ENCODE measurements at regions not wholly inside any gene's neighbourhood (a gene's known extent, or its start where the extent isn't known, plus 50 kb on each side); places are given as distances from the start of the nearest gene placed in this dataset.

DNA sequence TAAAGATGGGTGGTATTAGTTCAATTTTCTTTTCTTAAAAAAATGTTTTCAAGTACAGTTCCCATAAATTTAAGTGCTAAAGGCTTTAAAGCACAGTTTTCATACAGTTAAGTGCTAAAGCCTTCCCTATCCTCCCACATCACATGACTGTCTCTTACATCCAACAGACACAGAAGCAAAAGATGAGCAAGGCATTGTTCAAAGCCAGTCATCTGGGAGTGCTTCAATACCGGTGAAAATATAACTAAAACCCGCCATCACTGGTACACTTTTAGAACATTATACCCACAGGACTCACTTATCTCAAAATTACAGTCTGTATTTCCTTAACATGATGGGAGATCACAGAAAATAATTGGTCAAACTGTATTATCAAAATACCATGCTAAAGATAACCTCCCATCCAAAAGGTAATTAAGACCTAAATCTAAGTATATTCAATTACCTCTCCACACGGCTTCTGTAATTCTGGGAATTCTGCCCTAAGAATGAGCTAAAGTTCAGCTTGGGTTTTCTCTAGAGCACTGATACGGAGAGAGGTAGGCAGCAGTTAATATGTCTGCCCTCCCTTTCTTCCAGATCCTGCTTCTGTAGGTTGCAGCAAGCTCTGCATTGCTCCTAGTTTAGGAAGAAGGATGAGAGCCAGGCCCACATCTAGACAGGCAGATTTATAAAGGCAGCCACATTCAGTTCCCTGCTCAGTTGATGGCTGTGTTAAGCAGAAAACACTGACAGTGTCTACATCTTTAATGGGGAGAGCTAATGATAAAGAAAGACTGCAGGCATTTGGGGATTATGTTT lies 474.8 kb upstream of the PFKP start:
- H3K36me3 ChIP-seq (ENCODE audit: control insufficient read depth in 2 of 3, insufficient read depth in 3 of 3, low read length in 3 of 3) = no peaks in the 10 kb centered on the region
- H3K9me3 ChIP-seq (ENCODE audit: control insufficient read depth in 2 of 3, insufficient read depth in 1 of 3, low read length in 3 of 3) = no peaks in the 10 kb centered on the region
- no peak overlapping the region for H3K27ac ChIP-seq (ENCODE audit: low read depth in 2 of 2, low read length in 2 of 2)
- H3K4me3 ChIP-seq (ENCODE audit: low read length in 3 of 3) = no peak overlapping the region
- H3K4me1 ChIP-seq (ENCODE audit: control insufficient read depth in 2 of 3, insufficient read depth in 2 of 3, low read depth in 1 of 3, low read length in 3 of 3) = no peaks in the 10 kb centered on the region
- FAIRE-seq (no peak), DNase-seq (no peak)
- no peaks in the 10 kb centered on the region for H3K27me3 ChIP-seq (ENCODE audit: control insufficient read depth, insufficient read depth, low read length)
- intact Hi-C loops (cut with DNase I) = no loop called here
- TF ChIP-seq, protein P1, sequence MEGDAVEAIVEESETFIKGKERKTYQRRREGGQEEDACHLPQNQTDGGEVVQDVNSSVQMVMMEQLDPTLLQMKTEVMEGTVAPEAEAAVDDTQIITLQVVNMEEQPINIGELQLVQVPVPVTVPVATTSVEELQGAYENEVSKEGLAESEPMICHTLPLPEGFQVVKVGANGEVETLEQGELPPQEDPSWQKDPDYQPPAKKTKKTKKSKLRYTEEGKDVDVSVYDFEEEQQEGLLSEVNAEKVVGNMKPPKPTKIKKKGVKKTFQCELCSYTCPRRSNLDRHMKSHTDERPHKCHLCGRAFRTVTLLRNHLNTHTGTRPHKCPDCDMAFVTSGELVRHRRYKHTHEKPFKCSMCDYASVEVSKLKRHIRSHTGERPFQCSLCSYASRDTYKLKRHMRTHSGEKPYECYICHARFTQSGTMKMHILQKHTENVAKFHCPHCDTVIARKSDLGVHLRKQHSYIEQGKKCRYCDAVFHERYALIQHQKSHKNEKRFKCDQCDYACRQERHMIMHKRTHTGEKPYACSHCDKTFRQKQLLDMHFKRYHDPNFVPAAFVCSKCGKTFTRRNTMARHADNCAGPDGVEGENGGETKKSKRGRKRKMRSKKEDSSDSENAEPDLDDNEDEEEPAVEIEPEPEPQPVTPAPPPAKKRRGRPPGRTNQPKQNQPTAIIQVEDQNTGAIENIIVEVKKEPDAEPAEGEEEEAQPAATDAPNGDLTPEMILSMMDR (IDR thresholded peaks at IDR 0.05; ENCODE audit: borderline replicate concordance, extremely low read depth, insufficient read depth) = no peak
- no peak overlapping the region for H3K9ac ChIP-seq (ENCODE audit: low read length in 3 of 3)

- Histone ChIP-seq H3K9me3 (ENCODE audit: control insufficient read depth in 2 of 3, insufficient read depth in 1 of 3, low read length in 3 of 3) (no peaks in the 10 kb centered on the region), H3K9ac (ENCODE audit: low read length in 3 of 3) (no peak overlapping the region), H3K27ac (ENCODE audit: low read depth in 2 of 2, low read length in 2 of 2) (no peak overlapping the region), H3K27me3 (ENCODE audit: control insufficient read depth, insufficient read depth, low read length) (no peaks in the 10 kb centered on the region), H3K36me3 (ENCODE audit: control insufficient read depth in 2 of 3, insufficient read depth in 3 of 3, low read length in 3 of 3) (no peaks in the 10 kb centered on the region), H3K4me3 (ENCODE audit: low read length in 3 of 3) (no peak overlapping the region), H3K4me1 (ENCODE audit: control insufficient read depth in 2 of 3, insufficient read depth in 2 of 3, low read depth in 1 of 3, low read length in 3 of 3) (no peaks in the 10 kb centered on the region)
- DNase-seq (no peak), FAIRE-seq (no peak)
- intact Hi-C loops (cut with DNase I) = no loop called here
- TF ChIP-seq, protein P1 (IDR thresholded peaks at IDR 0.05; ENCODE audit: borderline replicate concordance, extremely low read depth, insufficient read depth) = no peak
Measured at GRCh38 chr10:2589196-2589595, 478.2 kb upstream of the PFKP start.

GRCh38 chr10:2584385-2584784 lies 483.0 kb upstream of the PFKP start:
- no peak for FAIRE-seq
- H3K4me1 ChIP-seq (ENCODE audit: control insufficient read depth in 2 of 3, insufficient read depth in 2 of 3, low read depth in 1 of 3, low read length in 3 of 3) = no peaks in the 10 kb centered on the region

More at GRCh38 chr10:2584385-2584784, 483.0 kb upstream of the PFKP start:
- no peak for DNase-seq
- H3K27ac ChIP-seq (ENCODE audit: low read depth in 2 of 2, low read length in 2 of 2) = no peak overlapping the region
- no peaks in the 10 kb centered on the region for H3K27me3 ChIP-seq (ENCODE audit: control insufficient read depth, insufficient read depth, low read length)
- TF ChIP-seq, protein P1 (IDR thresholded peaks at IDR 0.05; ENCODE audit: borderline replicate concordance, extremely low read depth, insufficient read depth) = no peak
- no peaks in the 10 kb centered on the region for H3K9me3 ChIP-seq (ENCODE audit: control insufficient read depth in 2 of 3, insufficient read depth in 1 of 3, low read length in 3 of 3)
- no peaks in the 10 kb centered on the region for H3K36me3 ChIP-seq (ENCODE audit: control insufficient read depth in 2 of 3, insufficient read depth in 3 of 3, low read length in 3 of 3)
- H3K9ac ChIP-seq (ENCODE audit: low read length in 3 of 3) = no peak overlapping the region
- intact Hi-C loops (cut with DNase I) = no loop called here
- H3K4me3 ChIP-seq (ENCODE audit: low read length in 3 of 3) = no peak overlapping the region

Measured in kidney (tissue), 13 donors.